ENCODE measurements at regions not wholly inside any gene's neighbourhood (a gene's known extent, or its start where the extent isn't known, plus 50 kb on each side); places are given as distances from the start of the nearest gene placed in this dataset.

DNA sequence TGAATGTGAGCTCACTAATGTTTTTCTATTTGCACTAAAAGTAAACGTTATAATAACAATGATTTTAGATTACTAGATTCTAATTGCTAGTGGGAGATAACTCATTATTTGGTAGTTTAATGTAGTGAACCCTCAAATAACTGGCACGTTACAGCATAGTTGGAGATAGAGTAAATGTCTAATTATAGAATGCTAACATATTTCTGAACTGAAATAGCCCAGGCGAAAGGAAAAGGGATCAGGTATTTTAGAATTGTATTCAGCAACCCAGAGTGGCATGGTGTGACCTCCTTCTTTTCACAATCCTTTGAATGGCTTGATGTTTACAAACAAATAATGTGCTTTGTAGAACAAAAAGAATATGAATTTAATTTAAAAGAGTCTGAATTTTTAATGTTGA is 1221.2 kb downstream of the CDH8 start:
- Mint-ChIP-seq H3K9me3 (no peaks in the 10 kb centered on the region), H3K4me1 (no peaks in the 10 kb centered on the region), H3K4me3 (no peak overlapping the region), H3K27me3 (ENCODE audit: insufficient read depth, low read depth, poor library complexity) (no peaks in the 10 kb centered on the region), H3K27ac (no peak overlapping the region), H3K36me3 (ENCODE audit: low read depth) (no peaks in the 10 kb centered on the region)
- no peaks in the 10 kb centered on the region for H3F3A ChIP-seq (replicated peaks; ENCODE audit: low read depth)
- no peak for DNase-seq (ENCODE audit: low spot score)
- no peak overlapping the region for H3K4me2 ChIP-seq
- H3K27me3 ChIP-seq (ENCODE audit: insufficient read depth), result no peaks in the 10 kb centered on the region
- no peaks in the 10 kb centered on the region for H4K20me1 ChIP-seq (replicated peaks; ENCODE audit: insufficient read depth)
- H2AFZ ChIP-seq, result no peak overlapping the region
- TF ChIP-seq NANOG (IDR thresholded peaks at IDR 0.05; ENCODE audit: borderline replicate concordance) (no peak), POLR2AphosphoS5 (IDR thresholded peaks at IDR 0.05; ENCODE audit: low read depth) (no peak), ZNF462 (CRISPR knock-in tag; IDR thresholded peaks at IDR 0.05) (no peak), JUNB (IDR thresholded peaks at IDR 0.05; ENCODE audit: unreplicated experiment) (no peak), CREB1 (CRISPR knock-in tag; IDR thresholded peaks at IDR 0.05; ENCODE audit: low read depth) (no peak), EZH2 (IDR thresholded peaks at IDR 0.05; ENCODE audit: low read depth, unreplicated experiment) (no peak), ZNF331 (CRISPR knock-in tag; IDR thresholded peaks at IDR 0.05; ENCODE audit: low read depth) (no peak), ZNF114 (CRISPR knock-in tag; IDR thresholded peaks at IDR 0.05) (no peak), REST (IDR thresholded peaks at IDR 0.05; ENCODE audit: unreplicated experiment) (no peak), ETS1 (IDR thresholded peaks at IDR 0.05) (no peak), STAT1 (IDR thresholded peaks at IDR 0.05; ENCODE audit: unreplicated experiment) (no peak), EZH2phosphoT487 (IDR thresholded peaks at IDR 0.05; ENCODE audit: unreplicated experiment) (no peak), CTCF (conservative IDR thresholded peaks at IDR 0.05; ENCODE audit: low read depth in 2 of 2) (no peak)
- H3K4me3 ChIP-seq, result no peak overlapping the region
- H3K79me2 ChIP-seq (replicated peaks; ENCODE audit: insufficient read depth), result no peaks in the 10 kb centered on the region
- H3K36me3 ChIP-seq (ENCODE audit: insufficient read depth), result no peaks in the 10 kb centered on the region
- ATAC-seq, result no peak
- no peaks in the 10 kb centered on the region for H3K4me1 ChIP-seq (ENCODE audit: insufficient read depth)
- H3K9me2 ChIP-seq (ENCODE audit: insufficient read depth), result no peaks in the 10 kb centered on the region; the same call in 1 of the 2 replicates
- H3K27ac ChIP-seq (ENCODE audit: low read depth), result no peak overlapping the region
